ENCODE measurements at regions not wholly inside any gene's neighbourhood (a gene's known extent, or its start where the extent isn't known, plus 50 kb on each side); places are given as distances from the start of the nearest gene placed in this dataset.
"Not testable (repeated sequence)": the region's sequence is repeated elsewhere in the genome, so short reads cannot be mapped to it uniquely, and the experiment has no call there.

DNA sequence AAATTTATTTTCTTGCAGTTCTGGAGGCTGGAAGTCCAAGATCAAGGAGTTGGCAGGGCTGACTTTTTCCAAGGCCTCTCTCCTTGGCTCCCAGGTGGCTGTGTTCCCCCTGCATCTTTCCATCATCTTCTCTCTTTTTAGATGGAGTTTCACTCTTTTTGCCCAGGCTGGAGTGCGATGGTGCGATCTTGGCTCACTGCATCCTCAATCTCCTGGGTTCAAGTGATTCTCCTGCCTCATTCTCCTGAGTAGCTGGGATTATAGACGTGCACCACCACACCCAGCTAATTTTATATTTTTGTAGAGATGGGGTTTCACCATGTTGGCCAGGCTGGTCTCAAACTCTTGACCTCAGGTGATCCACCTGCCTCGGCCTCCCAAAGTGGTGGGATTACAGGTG is 411.1 kb downstream of the RPS24 start:
- H3K27me3 ChIP-seq (ENCODE audit: insufficient read depth, low read length); POLR2A ChIA-PET; H3K27ac ChIP-seq (ENCODE audit: low read depth, low read length); H3K4me1 ChIP-seq (ENCODE audit: control insufficient read depth in 1 of 2, insufficient read depth in 2 of 2, low read length in 2 of 2); H3K9me3 ChIP-seq (ENCODE audit: control insufficient read depth in 1 of 2, insufficient read depth in 1 of 2, low read depth in 1 of 2, low read length in 2 of 2); DNase-seq (ENCODE audit: low read depth, low spot score); BruUV-seq (replicated peaks); H3K79me2 ChIP-seq (ENCODE audit: insufficient read depth, low read length); CTCF ChIA-PET; ATAC-seq; H3K9ac ChIP-seq (ENCODE audit: low read length); H3K36me3 ChIP-seq (ENCODE audit: control insufficient read depth in 1 of 2, insufficient read depth in 2 of 2, low read length in 2 of 2); H3K4me2 ChIP-seq (ENCODE audit: low read length); H3K4me3 ChIP-seq (replicated peaks in 1 of 2; ENCODE audit: low read depth in 1 of 2, low read length in 2 of 2); H3K9me2 ChIP-seq (ENCODE audit: insufficient read depth); intact Hi-C loops (cut with micrococcal nuclease); RAD21 ChIA-PET (ENCODE audit: low non-redundant PET in 1 of 2, low total read pairs in 2 of 2, uncharacterized antibody in 2 of 2, unreplicated experiment in 2 of 2); H2AFZ ChIP-seq (ENCODE audit: low read depth, low read length, poor library complexity, severe bottlenecking); H4K20me1 ChIP-seq (ENCODE audit: insufficient read depth): not testable (repeated sequence)

DNA sequence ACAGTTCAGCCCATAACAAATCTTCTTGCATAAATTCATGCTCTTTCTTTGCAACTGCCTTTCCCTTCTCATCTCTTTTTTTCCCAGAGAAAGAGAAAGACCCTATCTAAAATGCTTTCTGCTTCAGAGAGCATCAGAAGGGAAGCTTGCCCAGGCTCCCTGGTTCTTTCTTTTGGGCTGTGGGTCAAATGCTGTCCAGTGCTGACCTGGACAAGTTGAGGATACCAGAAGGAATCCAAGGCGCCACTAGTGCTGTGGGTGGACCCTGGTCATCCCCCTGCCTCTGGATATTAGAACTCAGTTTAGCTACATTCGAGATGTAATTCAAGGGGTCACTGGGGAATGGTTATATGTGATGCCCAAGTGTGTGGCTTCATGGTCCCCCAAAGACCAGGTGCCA is 411.6 kb downstream of the RPS24 start:
- intact Hi-C loops (cut with micrococcal nuclease), result no loop called here
- ChIA-PET POLR2A (no interaction called here), CTCF (no interaction called here), RAD21 (ENCODE audit: low non-redundant PET in 1 of 2, low total read pairs in 2 of 2, uncharacterized antibody in 2 of 2, unreplicated experiment in 2 of 2) (no interaction called here)
- no peak overlapping the region for H2AFZ ChIP-seq (ENCODE audit: low read depth, low read length, poor library complexity, severe bottlenecking)
- H4K20me1 ChIP-seq (ENCODE audit: insufficient read depth), result no peaks in the 10 kb centered on the region
- BruUV-seq (replicated peaks), result no TSS peak
- no peaks in the 10 kb centered on the region for H3K27me3 ChIP-seq (ENCODE audit: insufficient read depth, low read length)
- H3K4me1 ChIP-seq (ENCODE audit: control insufficient read depth in 1 of 2, insufficient read depth in 2 of 2, low read length in 2 of 2), result no peaks in the 10 kb centered on the region
- no peaks in the 10 kb centered on the region for H3K9me2 ChIP-seq (ENCODE audit: insufficient read depth)
- H3K4me3 ChIP-seq (replicated peaks in 1 of 2; ENCODE audit: low read depth in 1 of 2, low read length in 2 of 2), result no peak overlapping the region
- ATAC-seq, result no peak
- no peak overlapping the region for H3K27ac ChIP-seq (ENCODE audit: low read depth, low read length)
- no peak overlapping the region for H3K9ac ChIP-seq (ENCODE audit: low read length)
- DNase-seq (ENCODE audit: low read depth, low spot score), result no peak
- H3K79me2 ChIP-seq (ENCODE audit: insufficient read depth, low read length), result no peaks in the 10 kb centered on the region
- TF ChIP-seq EZH2 (IDR thresholded peaks at IDR 0.05) (no peak), POLR2A (IDR thresholded peaks at IDR 0.05; ENCODE audit: borderline replicate concordance, extremely low read depth, insufficient read depth, insufficient read length) (no peak), TCF7L2 (IDR thresholded peaks at IDR 0.05; ENCODE audit: borderline replicate concordance, extremely low read depth, insufficient read depth, insufficient read length) (no peak), CBX3 (IDR thresholded peaks at IDR 0.05; ENCODE audit: low read depth) (no peak), ZNF274 (IDR thresholded peaks at IDR 0.05; ENCODE audit: low read depth, low read length) (no peak), ELF1 (IDR thresholded peaks at IDR 0.05; ENCODE audit: borderline replicate concordance, low read depth) (no peak), SIN3A (IDR thresholded peaks at IDR 0.05; ENCODE audit: low read depth) (no peak), ZFX (IDR thresholded peaks at IDR 0.05) (no peak), EZH2phosphoT487 (IDR thresholded peaks at IDR 0.05; ENCODE audit: borderline replicate concordance) (no peak)
- TF ChIP-seq, protein P1, sequence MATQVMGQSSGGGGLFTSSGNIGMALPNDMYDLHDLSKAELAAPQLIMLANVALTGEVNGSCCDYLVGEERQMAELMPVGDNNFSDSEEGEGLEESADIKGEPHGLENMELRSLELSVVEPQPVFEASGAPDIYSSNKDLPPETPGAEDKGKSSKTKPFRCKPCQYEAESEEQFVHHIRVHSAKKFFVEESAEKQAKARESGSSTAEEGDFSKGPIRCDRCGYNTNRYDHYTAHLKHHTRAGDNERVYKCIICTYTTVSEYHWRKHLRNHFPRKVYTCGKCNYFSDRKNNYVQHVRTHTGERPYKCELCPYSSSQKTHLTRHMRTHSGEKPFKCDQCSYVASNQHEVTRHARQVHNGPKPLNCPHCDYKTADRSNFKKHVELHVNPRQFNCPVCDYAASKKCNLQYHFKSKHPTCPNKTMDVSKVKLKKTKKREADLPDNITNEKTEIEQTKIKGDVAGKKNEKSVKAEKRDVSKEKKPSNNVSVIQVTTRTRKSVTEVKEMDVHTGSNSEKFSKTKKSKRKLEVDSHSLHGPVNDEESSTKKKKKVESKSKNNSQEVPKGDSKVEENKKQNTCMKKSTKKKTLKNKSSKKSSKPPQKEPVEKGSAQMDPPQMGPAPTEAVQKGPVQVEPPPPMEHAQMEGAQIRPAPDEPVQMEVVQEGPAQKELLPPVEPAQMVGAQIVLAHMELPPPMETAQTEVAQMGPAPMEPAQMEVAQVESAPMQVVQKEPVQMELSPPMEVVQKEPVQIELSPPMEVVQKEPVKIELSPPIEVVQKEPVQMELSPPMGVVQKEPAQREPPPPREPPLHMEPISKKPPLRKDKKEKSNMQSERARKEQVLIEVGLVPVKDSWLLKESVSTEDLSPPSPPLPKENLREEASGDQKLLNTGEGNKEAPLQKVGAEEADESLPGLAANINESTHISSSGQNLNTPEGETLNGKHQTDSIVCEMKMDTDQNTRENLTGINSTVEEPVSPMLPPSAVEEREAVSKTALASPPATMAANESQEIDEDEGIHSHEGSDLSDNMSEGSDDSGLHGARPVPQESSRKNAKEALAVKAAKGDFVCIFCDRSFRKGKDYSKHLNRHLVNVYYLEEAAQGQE (IDR thresholded peaks at IDR 0.05; ENCODE audit: low read depth), result no peak
- TF ChIP-seq, protein P2, sequence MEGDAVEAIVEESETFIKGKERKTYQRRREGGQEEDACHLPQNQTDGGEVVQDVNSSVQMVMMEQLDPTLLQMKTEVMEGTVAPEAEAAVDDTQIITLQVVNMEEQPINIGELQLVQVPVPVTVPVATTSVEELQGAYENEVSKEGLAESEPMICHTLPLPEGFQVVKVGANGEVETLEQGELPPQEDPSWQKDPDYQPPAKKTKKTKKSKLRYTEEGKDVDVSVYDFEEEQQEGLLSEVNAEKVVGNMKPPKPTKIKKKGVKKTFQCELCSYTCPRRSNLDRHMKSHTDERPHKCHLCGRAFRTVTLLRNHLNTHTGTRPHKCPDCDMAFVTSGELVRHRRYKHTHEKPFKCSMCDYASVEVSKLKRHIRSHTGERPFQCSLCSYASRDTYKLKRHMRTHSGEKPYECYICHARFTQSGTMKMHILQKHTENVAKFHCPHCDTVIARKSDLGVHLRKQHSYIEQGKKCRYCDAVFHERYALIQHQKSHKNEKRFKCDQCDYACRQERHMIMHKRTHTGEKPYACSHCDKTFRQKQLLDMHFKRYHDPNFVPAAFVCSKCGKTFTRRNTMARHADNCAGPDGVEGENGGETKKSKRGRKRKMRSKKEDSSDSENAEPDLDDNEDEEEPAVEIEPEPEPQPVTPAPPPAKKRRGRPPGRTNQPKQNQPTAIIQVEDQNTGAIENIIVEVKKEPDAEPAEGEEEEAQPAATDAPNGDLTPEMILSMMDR (IDR thresholded peaks at IDR 0.05 in 2 of 3, conservative IDR thresholded peaks at IDR 0.05 in 1 of 3; ENCODE audit: borderline replicate concordance in 1 of 3, insufficient read depth in 1 of 3, low read depth in 2 of 3, low read length in 2 of 3), result no peak
- H3K9me3 ChIP-seq (ENCODE audit: control insufficient read depth in 1 of 2, insufficient read depth in 1 of 2, low read depth in 1 of 2, low read length in 2 of 2), result no peaks in the 10 kb centered on the region
- H3K4me2 ChIP-seq (ENCODE audit: low read length), result no peak overlapping the region
- H3K36me3 ChIP-seq (ENCODE audit: control insufficient read depth in 1 of 2, insufficient read depth in 2 of 2, low read length in 2 of 2), result no peaks in the 10 kb centered on the region

Data from HCT116 (cell line).